Type B pancreatic cell (in vitro differentiated cells): ENCODE measurements at regions not wholly inside any gene's neighbourhood (a gene's known extent, or its start where the extent isn't known, plus 50 kb on each side); places are given as distances from the start of the nearest gene placed in this dataset.

Experiments
- DNase-seq: peaks from one replicate; pipeline ENCODE4 v3.0.0; 2021; ENCODE audit warnings: mixed read lengths; ENCODE audit not compliant: unreplicated experiment; ENCODE audit errors: extremely low spot score
- H3K27ac Mint-ChIP-seq: 2 replicates; pipeline ENCODE4 v1.8.0; 2021; ENCODE audit warnings: mild to moderate bottlenecking, mixed read lengths
- H3K27me3 Mint-ChIP-seq: 2 replicates; pipeline ENCODE4 v1.8.0; 2021; ENCODE audit warnings: mixed read lengths
- H3K36me3 Mint-ChIP-seq: 2 replicates; pipeline ENCODE4 v1.8.0; 2021; ENCODE audit warnings: mixed read lengths
- H3K4me1 Mint-ChIP-seq: one replicate; pipeline ENCODE4 v1.8.0; 2021; ENCODE audit warnings: mixed read lengths; ENCODE audit not compliant: unreplicated experiment
- H3K4me3 Mint-ChIP-seq: 2 replicates; pipeline ENCODE4 v1.8.0; 2021; ENCODE audit warnings: mild to moderate bottlenecking, mixed read lengths
- H3K9me3 Mint-ChIP-seq: 2 replicates; pipeline ENCODE4 v1.8.0; 2021; ENCODE audit warnings: mixed read lengths
- TF ChIP-seq, protein P1 (sequence below): fragments of 200-600 bp; sonication (generic); conservative IDR thresholded peaks from 2 replicates; pipeline ENCODE4 v1.5.0; 2021; ENCODE audit warnings: antibody characterized with exemption, mild to moderate bottlenecking

- no peaks in the 10 kb centered on the region for H3K27me3 Mint-ChIP-seq
- peaks cover 5% of the 10 kb centered on the region for H3K4me1 Mint-ChIP-seq
- peaks cover 16% of the 10 kb centered on the region for H3K9me3 Mint-ChIP-seq
- H3K4me3 Mint-ChIP-seq: no peak overlapping the region
- TF ChIP-seq, protein P1, sequence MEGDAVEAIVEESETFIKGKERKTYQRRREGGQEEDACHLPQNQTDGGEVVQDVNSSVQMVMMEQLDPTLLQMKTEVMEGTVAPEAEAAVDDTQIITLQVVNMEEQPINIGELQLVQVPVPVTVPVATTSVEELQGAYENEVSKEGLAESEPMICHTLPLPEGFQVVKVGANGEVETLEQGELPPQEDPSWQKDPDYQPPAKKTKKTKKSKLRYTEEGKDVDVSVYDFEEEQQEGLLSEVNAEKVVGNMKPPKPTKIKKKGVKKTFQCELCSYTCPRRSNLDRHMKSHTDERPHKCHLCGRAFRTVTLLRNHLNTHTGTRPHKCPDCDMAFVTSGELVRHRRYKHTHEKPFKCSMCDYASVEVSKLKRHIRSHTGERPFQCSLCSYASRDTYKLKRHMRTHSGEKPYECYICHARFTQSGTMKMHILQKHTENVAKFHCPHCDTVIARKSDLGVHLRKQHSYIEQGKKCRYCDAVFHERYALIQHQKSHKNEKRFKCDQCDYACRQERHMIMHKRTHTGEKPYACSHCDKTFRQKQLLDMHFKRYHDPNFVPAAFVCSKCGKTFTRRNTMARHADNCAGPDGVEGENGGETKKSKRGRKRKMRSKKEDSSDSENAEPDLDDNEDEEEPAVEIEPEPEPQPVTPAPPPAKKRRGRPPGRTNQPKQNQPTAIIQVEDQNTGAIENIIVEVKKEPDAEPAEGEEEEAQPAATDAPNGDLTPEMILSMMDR: no peak
- H3K27ac Mint-ChIP-seq: no peak overlapping the region
- peaks cover 19% of the 10 kb centered on the region for H3K36me3 Mint-ChIP-seq
- DNase-seq: no peak
These were observed 211.7 kb upstream of the AGTR2 start for GRCh38 chrX:115958687-115959359.

DNA sequence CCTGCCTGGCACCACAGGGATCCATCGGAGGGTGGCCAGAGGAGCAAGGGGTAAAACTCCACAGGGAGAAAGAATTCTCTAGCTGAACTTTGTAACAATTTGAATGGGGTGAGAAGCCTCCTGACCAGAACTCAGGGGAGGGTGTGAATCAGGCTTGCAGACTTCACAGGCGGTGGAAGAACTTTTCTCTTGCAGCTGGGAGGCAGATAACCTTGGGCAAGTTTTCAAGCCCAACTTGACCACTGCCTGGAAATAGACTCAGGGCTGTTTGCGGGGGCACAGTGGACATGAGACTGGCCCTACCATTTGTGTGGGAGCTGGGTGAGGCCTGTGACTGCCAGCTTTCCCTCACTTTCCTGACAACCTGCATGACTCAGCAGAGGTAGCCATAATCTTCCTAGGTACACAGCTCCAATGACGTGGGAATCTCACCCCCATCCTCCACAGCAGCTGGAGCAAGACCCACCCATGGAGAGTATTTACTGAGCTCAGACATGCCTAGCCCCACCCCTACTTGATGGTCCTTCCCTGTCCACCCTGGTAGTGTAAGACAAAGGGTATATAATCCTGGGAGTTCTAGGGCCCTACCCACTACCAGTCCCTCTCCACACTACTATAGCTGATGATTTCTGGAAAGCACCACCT is 210.0 kb upstream of the AGTR2 start:
- H3K4me1 Mint-ChIP-seq: peaks cover 5% of the 10 kb centered on the region
- no peaks in the 10 kb centered on the region for H3K27me3 Mint-ChIP-seq
- H3K36me3 Mint-ChIP-seq: peaks cover 23% of the 10 kb centered on the region
- no peak for DNase-seq
- H3K9me3 Mint-ChIP-seq: peaks cover 27% of the 10 kb centered on the region
- TF ChIP-seq, protein P1: no peak
- H3K4me3 Mint-ChIP-seq: peak overlapping the region; percentile 25
- peak overlapping the region; percentile 61 for H3K27ac Mint-ChIP-seq

DNA sequence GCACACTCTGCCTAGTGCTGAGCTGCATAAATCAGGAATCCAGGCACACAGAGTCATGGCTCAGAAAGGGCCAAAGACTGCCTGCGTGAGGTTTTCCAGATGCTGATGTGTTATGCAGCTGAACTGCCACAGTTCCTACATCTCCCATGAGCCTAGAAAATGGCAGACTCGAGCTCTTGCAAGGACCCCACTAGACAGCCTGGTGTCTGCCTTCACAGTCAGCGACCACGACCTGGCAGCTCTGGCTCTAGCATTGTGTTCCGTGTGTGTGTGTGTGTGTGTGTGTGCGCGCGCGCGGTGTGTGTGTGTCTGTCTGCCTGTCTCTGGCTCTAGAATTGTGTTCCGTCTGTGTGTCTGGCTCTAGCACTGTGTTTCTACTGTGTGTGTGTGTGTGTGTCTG is 203.6 kb upstream of the AGTR2 start:
- Mint-ChIP-seq H3K4me1 (peaks cover 18% of the 10 kb centered on the region), H3K4me3 (peak overlapping the region; percentile 99), H3K27ac (no peak overlapping the region), H3K27me3 (peaks cover 4% of the 10 kb centered on the region), H3K36me3 (peaks cover 11% of the 10 kb centered on the region), H3K9me3 (peaks cover 16% of the 10 kb centered on the region)
- TF ChIP-seq, protein P1: no peak
- DNase-seq: no peak

DNA sequence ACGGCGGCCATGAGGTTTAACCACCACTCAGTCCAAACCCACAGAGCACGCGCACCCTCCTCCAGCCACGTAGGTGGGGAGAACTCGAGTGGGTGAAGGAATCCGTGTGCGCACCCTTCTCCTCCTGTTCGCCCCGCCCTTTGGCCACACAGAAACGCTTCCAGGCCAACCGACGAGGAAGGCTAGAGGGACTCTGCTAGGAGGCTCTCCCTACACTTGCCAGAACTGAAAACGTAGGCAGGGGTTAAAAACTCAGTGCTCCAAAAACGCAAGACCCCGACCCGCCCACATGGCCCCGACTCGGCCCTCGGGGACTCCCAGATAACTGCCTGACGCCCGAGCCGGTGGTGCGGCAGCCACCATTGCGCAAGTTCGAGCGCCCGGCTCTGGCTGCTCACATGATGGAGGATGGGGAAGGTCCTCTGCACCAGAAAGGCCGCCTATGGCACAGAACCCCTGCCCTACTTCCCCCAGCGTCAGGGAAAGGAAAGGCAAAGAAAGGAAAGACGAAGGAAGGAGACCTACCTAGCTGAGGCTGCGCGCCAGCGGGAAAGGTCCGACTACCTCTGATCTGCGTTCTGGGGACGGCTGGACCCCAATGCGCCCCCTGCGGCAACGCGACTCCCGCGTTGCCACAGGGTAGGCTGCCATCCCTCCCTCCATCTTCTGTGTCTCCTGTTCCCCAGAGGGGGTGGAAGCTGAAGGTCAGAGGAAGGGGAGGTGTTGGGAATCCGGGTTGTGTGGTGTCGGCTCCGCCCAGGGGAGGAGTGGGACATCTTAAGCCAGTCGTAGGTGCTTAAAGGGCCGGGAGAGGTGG is 201.9 kb upstream of the AGTR2 start:
- H3K27ac Mint-ChIP-seq: peak overlapping the region; percentile 87

DNA sequence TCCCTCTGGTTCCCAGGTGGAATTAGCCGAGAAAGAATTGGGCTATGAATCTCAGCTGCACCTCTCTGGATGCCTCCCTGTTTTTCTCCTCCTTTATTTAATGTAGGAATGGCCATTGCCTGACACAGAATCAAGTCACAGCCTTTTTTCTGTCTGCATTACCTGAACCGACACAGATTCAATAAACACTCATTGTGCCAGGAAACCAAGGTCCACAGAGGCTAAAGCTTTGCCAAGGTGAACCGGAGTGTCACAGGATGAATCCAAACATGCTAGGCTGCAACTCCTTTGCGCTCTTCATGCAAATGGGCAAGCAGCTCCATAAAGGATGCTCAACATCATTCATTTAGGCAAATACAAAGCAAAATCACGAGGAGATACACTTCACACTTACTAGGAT is 199.8 kb upstream of the AGTR2 start:
- Mint-ChIP-seq H3K36me3 (peaks cover 6% of the 10 kb centered on the region), H3K27ac (no peak overlapping the region), H3K4me1 (peaks cover 18% of the 10 kb centered on the region), H3K4me3 (peak overlapping the region; percentile 2), H3K9me3 (no peaks in the 10 kb centered on the region), H3K27me3 (peaks cover 4% of the 10 kb centered on the region)
- no peak for DNase-seq
- TF ChIP-seq, protein P1: no peak

More for the DNA sequence above, 201.9 kb upstream of the AGTR2 start:
- H3K4me3 Mint-ChIP-seq: peak overlapping the region; percentile 99
- peaks cover 4% of the 10 kb centered on the region for H3K27me3 Mint-ChIP-seq
- peaks cover 11% of the 10 kb centered on the region for H3K36me3 Mint-ChIP-seq
- TF ChIP-seq, protein P1: peak; percentile 67
- DNase-seq: no peak
- H3K9me3 Mint-ChIP-seq: peaks cover 13% of the 10 kb centered on the region
- peaks cover 18% of the 10 kb centered on the region for H3K4me1 Mint-ChIP-seq
